SK-N-SH (cell line): ENCODE measurements at regions not wholly inside any gene's neighbourhood (a gene's known extent, or its start where the extent isn't known, plus 50 kb on each side); places are given as distances from the start of the nearest gene placed in this dataset.

Source experiments
- CTCF ChIA-PET: fragments of 300-600, 350-600 bp; formaldehyde crosslinking; extraction: SDS; loops from one replicate; lab custom pipeline; 2021; lab: Yijun Ruan, JAX
- POLR2A ChIA-PET: fragments of 350-600 bp; sonication (Branson Sonifier 250); formaldehyde crosslinking; extraction: SDS; loops from one replicate; lab custom pipeline; 2020; ENCODE audit warnings: antibody characterized with exemption, inconsistent platforms; lab: Yijun Ruan, JAX
- DNase-seq: peaks from one replicate; pipeline ENCODE4 v3.0.0; 2012
- H2AFZ ChIP-seq: fragments of 200-600 bp; sonication (generic); 2 replicates; pipeline ENCODE4 v1.8.1; 2016; ENCODE audit warnings: antibody characterized with exemption, mild to moderate bottlenecking, low read depth
- H3F3A ChIP-seq: fragments of 200-600 bp; sonication (generic); replicated peaks from 2 replicates; pipeline ENCODE3; 2016; ENCODE audit warnings: antibody characterized with exemption, mild to moderate bottlenecking; ENCODE audit not compliant: insufficient read depth
- H3K27ac ChIP-seq, 2 experiments: fragments of 200-500 bp in 1 of 2; fragments of 200-600 bp in 1 of 2; sonication (Bioruptor generic) in 1 of 2; sonication (generic), shearing (Covaris generic) in 1 of 2; 2 replicates each; pipeline versions ENCODE4 v1.5.1 to v1.6.1; 2014 to 2016; ENCODE audit warnings: low read depth in 2 of 2, inconsistent platforms in 1 of 2, low read length in 1 of 2, mild to moderate bottlenecking in 1 of 2, mixed read lengths in 1 of 2
- H3K27me3 ChIP-seq: fragments of 200-600 bp; sonication (generic), shearing (Covaris generic); 2 replicates; pipeline ENCODE4 v1.6.1; 2016; ENCODE audit warnings: mixed run types; ENCODE audit not compliant: insufficient read depth
- H3K36me3 ChIP-seq, 2 experiments: fragments of 200-500 bp in 1 of 2; fragments of 200-600 bp in 1 of 2; sonication (Bioruptor generic) in 1 of 2; sonication (generic) in 1 of 2; replicated peaks in 1 of 2; 2 replicates each; pipeline versions ENCODE3 to v1.5.1; 2014 to 2016; ENCODE audit warnings: low read length in 1 of 2, mild to moderate bottlenecking in 1 of 2; ENCODE audit not compliant: insufficient read depth in 2 of 2, control insufficient read depth in 1 of 2
- H3K4me1 ChIP-seq, 2 experiments: fragments of 200-500 bp in 1 of 2; fragments of 200-600 bp in 1 of 2; sonication (Bioruptor generic) in 1 of 2; sonication (generic), shearing (Covaris generic) in 1 of 2; 2 replicates each; pipeline versions ENCODE4 v1.5.1 to v1.6.1; 2014 to 2016; ENCODE audit warnings: low read depth in 1 of 2, low read length in 1 of 2, mixed run types in 1 of 2; ENCODE audit not compliant: insufficient read depth in 2 of 2, control insufficient read depth in 1 of 2
- H3K4me2 ChIP-seq: fragments of 200-600 bp; sonication (generic), shearing (Covaris generic); 2 replicates; pipeline ENCODE4 v1.6.1; 2017; ENCODE audit warnings: mixed run types
- H3K4me3 ChIP-seq, 2 experiments: fragments of 200-500 bp in 1 of 2; fragments of 200-600 bp in 1 of 2; sonication (Bioruptor generic) in 1 of 2; sonication (generic), shearing (Covaris generic) in 1 of 2; 2 replicates each; pipeline versions ENCODE4 v1.5.1 to v1.8.1; 2014 to 2016; ENCODE audit warnings: low read depth in 2 of 2, inconsistent platforms in 1 of 2, low read length in 1 of 2, mild to moderate bottlenecking in 1 of 2, mixed read lengths in 1 of 2, moderate library complexity in 1 of 2
- H3K79me2 ChIP-seq: fragments of 200-600 bp; sonication (generic); 2 replicates; pipeline ENCODE4 v1.8.1; 2017; ENCODE audit warnings: mild to moderate bottlenecking; ENCODE audit not compliant: insufficient read depth
- H3K9ac ChIP-seq: fragments of 200-600 bp; sonication (generic); 2 replicates; pipeline ENCODE4 v1.6.1; 2017; ENCODE audit warnings: mixed run types
- H3K9me2 ChIP-seq: fragments of 200-600 bp; sonication (generic); 2 replicates; pipeline ENCODE4 v1.6.1; 2017; ENCODE audit warnings: mixed run types
- H3K9me3 ChIP-seq: fragments of 200-600 bp; sonication (generic); 2 replicates; pipeline ENCODE4 v1.6.1; 2017; ENCODE audit warnings: mixed run types, mild to moderate bottlenecking, moderate library complexity
- H4K20me1 ChIP-seq: fragments of 200-600 bp; sonication (generic); 2 replicates; pipeline ENCODE4 v1.6.1; 2017; ENCODE audit warnings: mild to moderate bottlenecking, mixed run types; ENCODE audit not compliant: insufficient read depth
- EP300 ChIP-seq, 2 experiments: IDR thresholded peaks; 2 replicates each; pipeline versions ENCODE4 v1.4.0 to v1.6.1; 2012; ENCODE audit warnings: borderline replicate concordance in 1 of 2, low read depth in 1 of 2, low read length in 1 of 2
- FOSL2 ChIP-seq: IDR thresholded peaks from 2 replicates; pipeline ENCODE4 v1.4.0; 2012; ENCODE audit warnings: low read depth, mild to moderate bottlenecking, moderate library complexity, borderline replicate concordance
- GATA2 ChIP-seq: sonication (generic); formaldehyde crosslinking; IDR thresholded peaks from 2 replicates; pipeline ENCODE4 v1.5.0; 2020; ENCODE audit warnings: mild to moderate bottlenecking, missing genetic modification reagents
- IRF3 ChIP-seq: fragments of 150-350 bp; IDR thresholded peaks from 2 replicates; pipeline ENCODE4 v1.6.1; 2016; ENCODE audit warnings: mild to moderate bottlenecking, low read depth, low read length
- WGBS: methylation state at CpG from one replicate; pipeline ENCODE4 v1.1.6; 2017; ENCODE audit warnings: low lambda C conversion rate; 5-methylcytosine and 5-hydroxymethylcytosine counted together

DNA sequence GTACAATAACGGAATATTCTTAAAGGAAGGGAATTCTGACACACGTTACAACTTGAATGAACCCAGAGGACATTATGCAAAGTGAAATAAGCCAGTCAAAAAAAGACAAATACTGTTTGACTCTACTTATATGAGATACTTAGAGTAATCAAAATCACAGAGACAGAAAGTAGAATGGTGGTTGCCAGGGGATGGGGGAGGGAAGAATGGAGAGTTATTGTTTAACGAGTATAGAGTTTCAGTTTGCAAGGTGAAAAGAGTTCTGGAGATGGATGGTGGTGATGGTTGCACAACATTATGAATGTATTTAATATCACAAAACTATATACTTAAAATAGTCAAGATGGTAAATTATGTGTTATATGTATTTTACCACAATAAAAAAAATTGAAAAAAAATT is 112.9 kb upstream of the ARHGEF3 start:
- ChIA-PET CTCF (interaction anchor here (1.0 to 1.6 kb wide), 3 partner anchors 13 to 74 kb away, joined by 3 to 4 read pairs (median 3); no protein-coding TSS in a partner anchor), POLR2A (no interaction called here)
- Histone ChIP-seq H3K9me2 (no peaks in the 10 kb centered on the region), H2AFZ (no peak overlapping the region), H3F3A (no peaks in the 10 kb centered on the region), H4K20me1 (no peaks in the 10 kb centered on the region), H3K79me2 (no peaks in the 10 kb centered on the region), H3K4me1 (no peaks in the 10 kb centered on the region), H3K36me3 (no peaks in the 10 kb centered on the region), H3K9me3 (no peaks in the 10 kb centered on the region), H3K4me3 (no peak overlapping the region), H3K27ac (no peak overlapping the region), H3K4me2 (no peak overlapping the region), H3K9ac (no peak overlapping the region), H3K27me3 (no peaks in the 10 kb centered on the region)
- no peak for TF ChIP-seq EP300 (IDR thresholded peaks at IDR 0.05; ENCODE audit: borderline replicate concordance in 1 of 2, low read depth in 1 of 2, low read length in 1 of 2)
- 90% methylated on average over 3 of the region's 3 CpGs for WGBS
- no peak for DNase-seq

GRCh38 chr3:56911363-56911762 is 109.6 kb upstream of the ARHGEF3 start:
- Histone ChIP-seq H3K79me2 (no peaks in the 10 kb centered on the region), H3K27ac (no peak overlapping the region), H3K36me3 (no peaks in the 10 kb centered on the region), H3K4me1 (peaks cover 0 to 3% of the 10 kb centered on the region in 2 experiments; a peak in 1 of 4 replicates), H3K4me3 (no peak overlapping the region), H3F3A (no peaks in the 10 kb centered on the region), H3K9me3 (no peaks in the 10 kb centered on the region), H3K27me3 (no peaks in the 10 kb centered on the region), H2AFZ (no peak overlapping the region), H3K4me2 (no peak overlapping the region), H3K9ac (no peak overlapping the region), H4K20me1 (no peaks in the 10 kb centered on the region), H3K9me2 (no peaks in the 10 kb centered on the region)
- no peak for DNase-seq
- TF ChIP-seq IRF3 (no peak), FOSL2 (no peak), GATA2 (CRISPR knock-in tag) (no peak)
- WGBS = 82% methylated on average over 7 of the region's 8 CpGs
- ChIA-PET POLR2A (no interaction called here), CTCF (interaction anchor here (1.3 to 1.9 kb wide), 2 partner anchors 16 to 78 kb away, joined by 4 to 5 read pairs; no protein-coding TSS in a partner anchor)

DNA sequence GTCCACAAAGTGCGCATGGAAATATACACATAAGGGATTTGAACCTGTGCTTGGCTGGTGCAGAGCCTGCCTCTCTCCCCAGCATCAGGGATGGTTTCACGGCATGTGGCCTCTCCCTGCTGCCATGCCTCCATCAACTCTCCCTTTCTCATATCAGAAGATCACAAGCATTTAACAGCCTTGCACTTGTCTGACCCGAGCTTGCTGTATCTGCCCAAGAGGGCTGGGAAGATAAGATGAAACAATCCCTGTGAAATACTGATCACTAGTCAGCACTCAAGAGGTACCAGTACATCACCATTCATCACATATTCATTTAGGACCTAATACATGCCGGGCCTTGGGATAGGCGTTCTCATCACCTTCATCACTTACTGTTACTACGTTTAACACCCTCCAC is 107.6 kb upstream of the ARHGEF3 start:
- Histone ChIP-seq H3K79me2 (no peaks in the 10 kb centered on the region), H3K9me2 (no peaks in the 10 kb centered on the region), H3K4me3 (no peak overlapping the region), H3K4me1 (peaks cover 0 to 6% of the 10 kb centered on the region in 2 experiments; a peak in 1 of 4 replicates), H3K27ac (no peak overlapping the region), H3F3A (no peaks in the 10 kb centered on the region), H3K9me3 (no peaks in the 10 kb centered on the region), H3K36me3 (no peaks in the 10 kb centered on the region), H4K20me1 (no peaks in the 10 kb centered on the region), H3K9ac (no peak overlapping the region), H3K4me2 (no peak overlapping the region), H3K27me3 (no peaks in the 10 kb centered on the region), H2AFZ (no peak overlapping the region)
- no peak for DNase-seq
- WGBS = 91% methylated on average over 6 of the region's 6 CpGs
- ChIA-PET POLR2A (no interaction called here), CTCF (no interaction called here)
- peak; percentile 69 for TF ChIP-seq GATA2 (CRISPR knock-in tag)
- TF ChIP-seq FOSL2 = no peak
